GM18505 (cell line): ENCODE measurements at regions not wholly inside any gene's neighbourhood (a gene's known extent, or its start where the extent isn't known, plus 50 kb on each side); places are given as distances from the start of the nearest gene placed in this dataset.

Source experiments
- ATAC-seq: cut with Tn5 transposase; IDR thresholded peaks from one replicate; pipeline ENCODE4 v1.9.1; 2021; ENCODE audit not compliant: unreplicated experiment
- POLR2A ChIP-seq: IDR thresholded peaks from 4 replicates; pipeline ENCODE4 v1.6.1; 2011; ENCODE audit warnings: borderline replicate concordance; ENCODE audit not compliant: insufficient read depth, insufficient read length; ENCODE audit errors: extremely low read depth

DNA sequence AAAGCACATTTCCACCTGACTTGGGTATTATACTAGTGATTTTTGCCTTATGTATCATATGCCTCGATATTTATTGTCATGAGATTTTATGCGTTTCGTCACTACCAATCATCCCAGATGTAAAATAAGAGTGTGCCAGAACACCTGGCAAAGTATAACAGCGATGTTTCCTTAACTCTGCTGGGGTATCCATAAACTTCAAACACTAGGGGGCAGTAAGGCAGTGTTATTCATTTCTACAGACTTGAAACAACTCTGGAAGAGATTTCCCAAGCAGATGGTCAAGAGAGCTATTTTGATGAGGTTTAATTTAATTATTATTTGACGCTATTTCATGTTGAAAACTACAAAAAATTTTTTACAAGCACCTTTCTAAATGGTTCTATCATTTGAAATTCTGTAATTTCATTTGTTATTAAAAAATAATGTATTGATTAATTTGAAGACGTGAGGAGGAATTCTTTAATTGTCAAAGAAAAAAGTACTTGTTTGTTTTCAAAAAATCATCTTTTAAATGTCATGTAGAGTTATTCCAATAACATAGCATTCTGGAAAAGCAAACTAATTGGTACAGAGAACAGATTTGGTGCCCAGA is 388.5 kb upstream of the CTNND2 start:
- ATAC-seq, result no peak
- no peak for TF ChIP-seq POLR2A

DNA sequence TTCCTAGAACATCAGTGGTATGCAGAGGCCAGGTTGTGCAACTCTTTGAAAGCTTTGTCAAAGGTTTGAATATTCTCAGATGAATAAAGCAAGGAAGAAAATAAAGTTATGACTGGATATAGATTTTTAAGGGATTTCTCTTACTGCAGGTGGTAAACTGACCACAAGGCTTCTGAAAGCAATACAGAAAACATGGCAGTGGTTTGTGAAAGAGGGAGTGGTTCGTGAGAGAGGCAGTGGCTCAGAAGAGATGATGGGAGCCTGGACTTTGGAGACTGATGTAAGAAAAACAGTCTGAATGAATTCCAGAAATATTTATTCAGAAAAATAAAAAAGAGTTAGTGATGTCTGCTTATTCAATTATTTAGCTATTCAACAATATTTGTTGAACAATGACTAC is 380.4 kb upstream of the CTNND2 start:
- no peak for ATAC-seq
- no peak for TF ChIP-seq POLR2A

GRCh38 chr5:12277504-12278192 is 373.4 kb upstream of the CTNND2 start:
- peak; percentile 75 for ATAC-seq
- no peak for TF ChIP-seq POLR2A

- TF ChIP-seq POLR2A, result no peak
Measured at GRCh38 chr5:12274236-12274635, 370.0 kb upstream of the CTNND2 start.

DNA sequence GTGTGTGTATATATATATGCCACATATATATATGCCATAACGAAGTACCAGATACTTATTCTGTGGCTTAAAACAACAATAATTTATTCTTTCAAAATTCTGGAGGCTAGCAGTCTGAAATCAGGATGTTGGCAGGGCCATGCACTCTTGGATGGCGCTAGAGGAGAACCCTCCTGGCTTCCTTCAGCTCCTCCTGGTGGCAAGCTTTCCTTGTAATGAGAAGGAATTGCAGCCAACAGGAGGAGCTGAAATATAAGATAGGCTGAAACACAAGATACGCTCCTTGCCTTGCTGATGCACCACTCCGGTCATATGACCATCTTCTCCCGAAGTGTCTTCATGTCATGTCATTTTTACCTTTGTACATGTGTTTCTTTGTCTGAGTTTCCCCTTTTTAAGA is 368.1 kb upstream of the CTNND2 start:
- no peak for ATAC-seq
- no peak for TF ChIP-seq POLR2A

More at GRCh38 chr5:12274236-12274635, 370.0 kb upstream of the CTNND2 start:
- ATAC-seq, result no peak

- no peak for ATAC-seq
- TF ChIP-seq POLR2A, result no peak
Measured at GRCh38 chr5:12270914-12271313, 366.7 kb upstream of the CTNND2 start.

- TF ChIP-seq POLR2A, result no peak
- ATAC-seq, result no peak
Measured at GRCh38 chr5:12269164-12269563, 364.9 kb upstream of the CTNND2 start.

DNA sequence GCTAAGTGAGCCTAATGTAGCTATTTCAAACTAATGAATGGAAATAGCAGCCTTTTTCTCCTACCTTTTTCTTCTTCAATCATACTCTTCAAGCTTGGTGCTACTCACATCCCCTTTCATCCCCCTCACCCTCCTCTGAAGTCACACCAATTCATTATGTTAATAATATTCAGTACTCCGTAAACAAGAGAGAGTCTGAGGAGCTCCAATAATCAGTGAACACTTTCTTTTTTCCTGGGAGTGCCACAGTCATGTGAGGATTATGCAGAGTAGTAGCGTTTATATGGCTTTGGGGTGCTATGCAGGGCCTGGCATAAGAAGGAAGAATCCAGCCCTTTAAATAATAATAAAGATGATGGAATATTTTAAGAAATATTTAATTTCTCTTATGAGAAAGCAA is 354.3 kb upstream of the CTNND2 start:
- no peak for ATAC-seq
- TF ChIP-seq POLR2A, result no peak

- no peak for TF ChIP-seq POLR2A
- ATAC-seq, result no peak
Measured at GRCh38 chr5:12250454-12250853, 346.2 kb upstream of the CTNND2 start.

DNA sequence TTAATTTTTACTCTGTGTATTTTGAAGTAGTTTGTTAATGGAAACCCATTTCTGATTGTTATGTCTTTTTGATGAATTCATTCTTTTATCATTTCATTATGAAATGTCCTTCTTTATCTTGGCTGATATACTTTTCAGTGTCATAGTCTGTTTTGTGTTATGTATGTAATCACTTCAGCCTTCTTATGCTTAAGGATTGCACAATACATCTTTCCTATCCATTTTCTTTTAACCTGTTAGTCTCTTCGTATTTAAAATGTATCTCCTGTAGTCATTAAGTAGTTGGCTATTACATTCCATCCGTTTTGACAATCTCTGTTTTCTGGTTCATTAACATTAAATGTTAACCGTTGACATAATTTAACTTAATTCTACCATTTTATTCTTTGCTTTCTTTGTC is 344.6 kb upstream of the CTNND2 start:
- TF ChIP-seq POLR2A, result no peak
- ATAC-seq, result no peak

DNA sequence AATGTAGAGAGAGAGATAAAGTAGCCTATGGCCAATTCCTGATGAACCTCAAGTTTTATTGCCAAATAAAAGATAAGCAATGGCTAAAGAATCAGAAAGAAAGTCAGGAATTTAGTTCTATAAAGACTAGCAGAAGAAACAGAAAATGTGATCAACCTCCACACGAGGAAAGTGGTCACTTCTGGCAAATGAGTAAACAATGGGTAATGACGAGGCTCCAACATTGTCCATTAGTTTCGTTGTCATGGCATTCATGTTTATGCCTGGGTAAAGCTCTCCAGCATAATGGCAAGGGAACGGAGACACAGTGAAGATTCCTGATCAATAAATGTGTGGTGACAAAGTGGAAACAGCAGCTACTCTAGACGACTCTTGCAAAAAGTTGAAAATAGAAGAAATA is 341.8 kb upstream of the CTNND2 start:
- TF ChIP-seq POLR2A, result no peak
- no peak for ATAC-seq

- no peak for TF ChIP-seq POLR2A
- ATAC-seq, result no peak
Measured at GRCh38 chr5:12245429-12245828, 341.2 kb upstream of the CTNND2 start.

DNA sequence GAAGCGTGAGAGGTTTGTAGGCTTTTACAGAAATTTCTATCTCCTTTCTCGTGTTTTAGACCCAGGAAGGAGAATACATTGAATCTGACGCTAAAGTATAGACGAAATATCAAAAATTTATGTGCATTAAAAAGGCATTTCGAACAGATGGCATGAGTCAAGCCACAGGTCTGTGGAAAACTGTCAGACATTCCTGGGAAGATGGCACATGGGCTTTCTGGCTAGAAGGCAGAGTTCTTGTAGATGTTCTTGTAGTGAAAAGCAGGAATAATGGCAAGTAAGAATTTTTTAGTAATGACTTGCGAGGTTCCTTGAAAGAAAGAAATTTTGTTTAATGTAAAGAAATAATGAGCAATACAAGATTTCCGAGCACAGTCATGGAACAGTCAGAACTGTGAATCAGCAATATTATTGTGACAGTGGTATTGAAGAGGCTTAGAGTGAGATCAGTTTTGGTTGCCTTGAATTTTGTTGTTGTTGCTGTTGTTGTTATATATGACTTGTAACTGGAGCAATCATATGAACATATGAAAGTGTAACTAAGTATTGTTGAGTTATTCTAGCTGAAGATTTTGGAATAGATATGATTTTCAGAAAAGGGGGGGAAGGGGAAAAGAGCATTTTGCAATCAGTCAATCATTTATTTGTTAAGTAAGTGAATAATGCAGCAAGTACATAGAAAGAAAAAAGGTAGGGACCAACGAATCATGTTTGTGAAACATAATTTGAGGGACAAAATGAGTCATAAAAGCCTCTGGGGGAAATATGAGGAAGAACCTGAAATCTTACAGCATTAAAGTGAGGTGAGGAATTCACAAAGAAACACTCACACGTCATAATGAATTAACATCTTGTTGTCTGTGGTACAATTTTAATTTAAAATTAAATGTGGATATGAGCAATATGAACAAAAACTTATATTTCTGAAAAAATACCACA is 339.0 kb upstream of the CTNND2 start:
- no peak for ATAC-seq
- no peak for TF ChIP-seq POLR2A

- TF ChIP-seq POLR2A, result no peak
- no peak for ATAC-seq
Measured at GRCh38 chr5:12237837-12238575, 333.8 kb upstream of the CTNND2 start.

GRCh38 chr5:12230659-12231058 is 326.4 kb upstream of the CTNND2 start:
- no peak for TF ChIP-seq POLR2A
- ATAC-seq, result no peak
